ENCODE measurements at regions not wholly inside any gene's neighbourhood (a gene's known extent, or its start where the extent isn't known, plus 50 kb on each side); places are given as distances from the start of the nearest gene placed in this dataset.
"Not testable (repeated sequence)": the region's sequence is repeated elsewhere in the genome, so short reads cannot be mapped to it uniquely, and the experiment has no call there.

- H3K27ac ChIP-seq: no peak overlapping the region
- TF ChIP-seq, protein P1, sequence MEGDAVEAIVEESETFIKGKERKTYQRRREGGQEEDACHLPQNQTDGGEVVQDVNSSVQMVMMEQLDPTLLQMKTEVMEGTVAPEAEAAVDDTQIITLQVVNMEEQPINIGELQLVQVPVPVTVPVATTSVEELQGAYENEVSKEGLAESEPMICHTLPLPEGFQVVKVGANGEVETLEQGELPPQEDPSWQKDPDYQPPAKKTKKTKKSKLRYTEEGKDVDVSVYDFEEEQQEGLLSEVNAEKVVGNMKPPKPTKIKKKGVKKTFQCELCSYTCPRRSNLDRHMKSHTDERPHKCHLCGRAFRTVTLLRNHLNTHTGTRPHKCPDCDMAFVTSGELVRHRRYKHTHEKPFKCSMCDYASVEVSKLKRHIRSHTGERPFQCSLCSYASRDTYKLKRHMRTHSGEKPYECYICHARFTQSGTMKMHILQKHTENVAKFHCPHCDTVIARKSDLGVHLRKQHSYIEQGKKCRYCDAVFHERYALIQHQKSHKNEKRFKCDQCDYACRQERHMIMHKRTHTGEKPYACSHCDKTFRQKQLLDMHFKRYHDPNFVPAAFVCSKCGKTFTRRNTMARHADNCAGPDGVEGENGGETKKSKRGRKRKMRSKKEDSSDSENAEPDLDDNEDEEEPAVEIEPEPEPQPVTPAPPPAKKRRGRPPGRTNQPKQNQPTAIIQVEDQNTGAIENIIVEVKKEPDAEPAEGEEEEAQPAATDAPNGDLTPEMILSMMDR (conservative IDR thresholded peaks at IDR 0.05): no peak
Measured at GRCh38 chr4:10832806-10833628, 148.4 kb upstream of the CLNK start.

DNA sequence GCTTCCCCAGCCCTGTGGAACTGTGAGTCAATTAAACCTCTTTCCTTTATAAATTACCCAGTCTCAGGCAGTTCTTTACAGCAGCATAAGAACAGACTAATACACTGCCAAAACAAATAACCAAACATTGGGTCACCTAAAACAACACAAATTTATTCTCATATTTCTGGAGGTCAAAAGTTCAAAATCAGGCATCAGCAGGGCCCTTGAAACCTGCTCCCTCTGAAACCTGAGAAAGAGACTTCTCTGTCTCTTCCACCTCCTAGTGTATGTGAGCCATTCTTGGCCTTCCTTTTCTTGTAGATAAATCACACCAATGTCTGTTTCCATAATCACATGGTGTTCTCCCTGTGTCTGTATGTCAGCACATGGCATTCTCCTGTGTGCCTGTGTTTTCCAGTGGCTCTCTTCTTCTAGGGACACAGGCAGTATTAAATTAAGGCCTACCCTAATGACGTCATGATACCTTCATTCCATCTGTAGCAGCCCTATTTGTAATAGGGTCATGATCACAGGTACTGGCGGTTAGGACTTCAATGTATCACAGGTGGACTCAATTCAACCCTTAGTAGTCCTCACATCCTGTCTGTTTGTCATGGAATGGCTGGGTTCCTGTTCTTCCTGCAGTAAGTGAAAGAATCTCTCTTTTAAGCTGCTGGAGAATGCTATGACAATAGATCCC lies 147.3 kb upstream of the CLNK start:
- no peak overlapping the region for H3K27ac ChIP-seq
- TF ChIP-seq, protein P1 (conservative IDR thresholded peaks at IDR 0.05): no peak

DNA sequence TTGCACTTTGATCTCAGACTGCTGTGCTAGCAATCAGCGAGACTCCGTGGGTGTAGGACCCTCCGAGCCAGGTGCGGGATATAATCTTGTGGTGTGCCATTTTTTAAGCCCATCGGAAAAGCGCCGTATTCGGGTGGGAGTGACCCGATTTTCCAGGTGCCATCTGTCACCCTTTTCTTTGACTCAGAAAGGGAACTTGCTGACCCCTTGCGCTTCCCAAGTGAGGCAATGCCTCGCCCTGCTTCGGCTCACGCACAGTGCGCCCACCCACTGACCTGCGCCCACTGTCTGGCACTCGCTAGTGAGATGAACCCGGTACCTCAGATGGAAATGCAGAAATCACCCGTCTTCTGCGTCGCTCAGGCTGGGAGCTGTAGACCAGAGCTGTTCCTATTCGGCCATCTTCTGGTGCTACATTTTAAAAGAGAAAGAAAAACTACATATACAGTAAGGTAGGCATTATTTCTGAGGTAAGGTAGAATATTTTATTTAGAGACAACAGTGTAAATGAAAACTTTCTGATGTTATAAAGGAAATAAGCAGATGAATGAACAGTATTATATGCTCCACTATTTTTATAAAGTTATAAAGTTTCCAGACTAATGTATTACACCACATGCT lies 144.5 kb upstream of the CLNK start:
- H3K27ac ChIP-seq: not testable (repeated sequence)

DNA sequence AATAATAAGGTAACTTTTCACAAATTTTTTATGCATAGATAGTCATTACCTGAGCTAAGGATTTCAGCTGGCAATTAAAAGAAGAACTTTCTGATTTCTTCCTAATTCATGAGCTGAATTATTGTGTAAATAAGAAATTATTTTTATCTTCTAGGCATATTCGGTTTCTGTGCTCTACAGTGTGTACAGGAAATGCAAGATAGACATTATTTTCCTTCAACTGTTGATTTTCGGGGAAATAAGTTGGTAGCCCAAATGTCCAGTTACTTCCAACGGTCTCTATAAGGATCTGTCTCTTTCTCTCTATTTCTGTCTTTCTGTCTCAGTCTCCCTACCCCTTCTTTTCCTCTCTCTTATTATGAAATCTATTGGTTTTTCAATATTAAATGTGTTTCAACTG lies 137.3 kb upstream of the CLNK start:
- TF ChIP-seq, protein P1 (conservative IDR thresholded peaks at IDR 0.05): no peak
- no peak overlapping the region for H3K27ac ChIP-seq

GRCh38 chr4:10816571-10816970 lies 132.0 kb upstream of the CLNK start:
- no peak overlapping the region for H3K27ac ChIP-seq
- TF ChIP-seq, protein P1 (conservative IDR thresholded peaks at IDR 0.05): no peak

DNA sequence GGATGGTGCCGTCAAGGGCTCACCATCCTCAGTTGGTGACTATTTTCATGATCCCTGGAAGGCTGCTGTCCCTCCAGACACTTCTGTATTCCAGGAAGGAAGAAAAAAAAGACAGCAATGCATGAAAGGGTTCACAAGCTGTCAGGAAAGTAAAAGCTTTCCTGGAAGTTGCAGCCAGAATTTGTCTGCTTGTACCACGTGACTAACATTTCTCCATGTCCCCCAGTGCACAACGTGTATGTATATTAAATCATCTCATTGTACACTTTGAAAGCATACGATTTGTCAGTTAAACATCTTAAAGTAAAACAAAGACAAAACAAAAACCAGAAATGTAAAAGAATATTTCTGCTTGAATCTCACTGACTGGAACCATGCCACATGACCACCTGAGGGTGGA lies 127.4 kb upstream of the CLNK start:
- H3K27ac ChIP-seq: no peak overlapping the region
- TF ChIP-seq, protein P1 (conservative IDR thresholded peaks at IDR 0.05): no peak

DNA sequence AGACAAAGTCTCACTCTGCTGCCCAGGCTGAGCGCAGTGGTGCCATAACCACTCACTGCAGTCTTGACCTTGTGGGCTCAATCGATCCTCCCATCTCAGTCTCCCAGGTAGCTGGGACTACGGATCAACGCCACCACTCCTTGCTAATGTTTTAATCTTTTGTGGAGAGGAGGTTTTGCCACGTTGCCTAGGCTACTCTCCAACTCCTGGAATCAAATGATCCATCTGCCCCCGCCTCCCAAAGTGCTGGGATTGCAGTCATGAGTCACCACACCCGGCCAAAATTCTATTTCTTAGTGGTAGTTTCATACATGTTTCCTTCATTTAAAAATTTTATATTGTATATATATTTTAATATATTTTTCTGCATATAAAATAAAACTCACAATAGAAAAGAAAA lies 125.8 kb upstream of the CLNK start:
- TF ChIP-seq, protein P1 (conservative IDR thresholded peaks at IDR 0.05): no peak
- no peak overlapping the region for H3K27ac ChIP-seq
